Sciatic nerve (tissue), 2 donors: ENCODE measurements at regions not wholly inside any gene's neighbourhood (a gene's known extent, or its start where the extent isn't known, plus 50 kb on each side); places are given as distances from the start of the nearest gene placed in this dataset.
"Not testable (repeated sequence)": the region's sequence is repeated elsewhere in the genome, so short reads cannot be mapped to it uniquely, and the experiment has no call there.

Experiments
- ATAC-seq: fragments of 200-7000 bp; cut with Tn5 transposase; one replicate; pipeline ENCODE4 v1.9.1; 2020; ENCODE audit warnings: mild to moderate bottlenecking, moderate library complexity
- DNase-seq: peaks from one replicate; pipeline ENCODE4 v3.0.0-alpha.2; 2020; ENCODE audit warnings: low spot score
- intact Hi-C: fragments of 100-400 bp; cut with DNase I; formaldehyde crosslinking; loops from one replicate; pipeline ENCODE4 v1.14.2; 2022
- donor health status: DM: no; HTN: no; CAD: no.
- donor health status: DM: no; HTN: no; CAD: no.

DNA sequence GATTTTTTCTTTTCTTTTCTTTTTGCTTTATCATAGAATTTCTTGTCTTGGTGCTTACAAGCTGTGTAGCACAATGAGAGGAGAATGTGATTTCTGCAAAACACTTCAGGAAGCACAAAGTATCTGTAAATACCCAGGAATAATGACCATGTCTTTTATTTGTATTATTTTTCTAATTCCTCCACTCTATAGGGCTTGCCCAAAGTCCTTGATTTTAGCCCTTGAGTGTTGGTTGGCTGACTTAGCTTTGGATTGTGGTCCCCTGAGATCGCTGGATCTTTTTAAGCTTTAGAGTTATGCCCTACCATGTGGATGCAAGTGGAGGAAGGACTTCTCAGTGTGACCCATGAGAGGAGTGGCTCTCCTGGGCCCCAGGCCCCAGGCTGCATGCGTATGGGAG, 52.2 kb downstream of the HOXC4 start:
- ATAC-seq, DNase-seq, intact Hi-C loops: not testable (repeated sequence)

- intact Hi-C loops, DNase-seq, ATAC-seq: not testable (repeated sequence)
These were observed 52.6 kb downstream of the HOXC4 start for GRCh38 chr12:54106252-54106651.

- ATAC-seq, intact Hi-C loops, DNase-seq: not testable (repeated sequence)
These were observed 53.4 kb downstream of the HOXC4 start for GRCh38 chr12:54106803-54107579.

DNA sequence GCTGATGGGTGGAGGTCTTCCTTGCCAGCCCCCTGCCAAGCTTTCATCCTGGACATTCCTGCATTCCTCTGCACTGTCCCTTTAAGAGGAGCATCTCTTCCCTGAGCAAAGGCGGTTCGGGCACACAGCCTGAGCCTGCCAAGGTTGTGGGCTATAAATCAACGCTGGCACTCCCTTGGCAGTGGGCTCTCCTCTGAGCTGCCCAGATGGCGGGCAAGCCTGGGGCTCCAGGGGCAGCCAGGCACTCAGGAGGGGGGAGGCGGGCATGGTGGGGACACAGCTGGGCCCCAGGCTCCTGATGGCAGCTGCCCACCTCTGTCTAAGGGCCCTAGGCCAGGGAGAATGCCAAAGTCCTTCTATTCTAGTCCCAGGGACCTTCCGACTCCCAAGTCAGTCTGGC, 58.7 kb downstream of the HOXC4 start:
- DNase-seq, ATAC-seq, intact Hi-C loops: not testable (repeated sequence)

DNA sequence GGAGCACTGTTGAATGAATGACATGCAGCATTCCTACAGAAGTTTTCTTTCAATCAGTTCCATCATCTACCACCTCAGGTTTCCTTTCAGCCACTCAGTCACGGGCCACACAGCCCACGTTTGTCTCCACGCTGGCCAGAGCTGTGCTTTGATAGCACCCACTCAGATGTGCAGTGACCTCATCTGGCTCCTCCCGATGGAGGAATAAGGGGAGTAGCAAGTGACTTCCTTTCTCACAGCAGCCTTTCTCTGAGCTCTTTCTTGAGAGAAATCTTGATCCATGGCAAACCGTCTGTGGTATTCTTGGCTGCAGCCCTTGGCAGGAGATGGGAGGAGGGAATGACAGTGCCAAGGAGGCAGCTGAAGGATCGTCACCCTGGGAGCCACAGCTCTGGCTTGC, 62.4 kb downstream of the HOXC4 start:
- intact Hi-C loops, DNase-seq, ATAC-seq: not testable (repeated sequence)

GRCh38 chr12:54117392-54117791, 63.8 kb downstream of the HOXC4 start:
- ATAC-seq, intact Hi-C loops: not testable (repeated sequence)

DNA sequence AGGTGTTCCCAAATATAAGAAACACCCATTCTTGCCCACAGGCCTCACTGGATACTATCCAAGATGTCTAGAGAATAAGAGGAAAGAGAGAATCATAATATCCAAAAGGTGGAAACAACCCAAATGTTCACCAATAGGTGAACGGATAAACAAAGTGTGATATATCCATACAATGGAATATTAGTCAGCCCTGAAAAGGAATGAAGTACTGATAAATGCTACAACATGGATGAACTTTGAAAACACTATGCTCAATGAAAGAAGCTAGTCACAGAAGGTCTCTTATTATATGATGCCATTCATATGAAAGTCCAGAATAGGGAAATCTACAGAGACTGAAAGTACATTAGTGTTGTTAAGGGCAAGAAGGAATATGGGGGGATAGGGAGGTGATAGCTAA, 65.4 kb downstream of the HOXC4 start:
- ATAC-seq, DNase-seq, intact Hi-C loops: not testable (repeated sequence)

More at GRCh38 chr12:54117392-54117791, 63.8 kb downstream of the HOXC4 start:
- DNase-seq: not testable (repeated sequence)

DNA sequence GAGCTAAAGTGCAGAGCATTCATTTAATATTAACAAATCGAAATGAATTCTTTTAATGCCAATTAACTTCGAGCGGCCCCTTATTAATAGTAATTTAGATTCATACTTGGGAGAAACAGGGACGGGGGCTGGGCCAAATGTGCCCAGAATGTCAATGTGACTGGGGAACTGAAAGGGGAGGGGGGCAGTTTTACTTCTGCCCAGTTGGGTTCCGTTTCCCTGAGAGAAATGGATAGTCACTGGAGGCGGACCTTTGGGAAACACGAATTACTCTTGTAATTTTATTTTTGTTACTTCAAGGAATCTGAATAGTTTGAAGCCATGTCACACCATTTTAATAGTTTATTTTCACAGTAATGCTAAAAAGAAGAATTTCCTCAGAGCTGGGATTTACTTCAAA, 64.8 kb downstream of the SMUG1 start:
- DNase-seq, ATAC-seq, intact Hi-C loops: not testable (repeated sequence)

GRCh38 chr12:54125708-54126028, 63.1 kb downstream of the SMUG1 start:
- intact Hi-C loops: loop anchor here (5.0 kb wide), 1 partner anchor 93 kb away; the partner anchor contains the start of gene HOXC5
- DNase-seq: peak; percentile 48
- not testable (repeated sequence) for ATAC-seq

- ATAC-seq (peak; percentile 81), DNase-seq (peak; percentile 77)
- intact Hi-C loops: loop anchor here (5.0 kb wide), 1 partner anchor 94 kb away; the partner anchor contains the start of gene HOXC5
These were observed 62.6 kb downstream of the SMUG1 start for GRCh38 chr12:54126029-54126695.

DNA sequence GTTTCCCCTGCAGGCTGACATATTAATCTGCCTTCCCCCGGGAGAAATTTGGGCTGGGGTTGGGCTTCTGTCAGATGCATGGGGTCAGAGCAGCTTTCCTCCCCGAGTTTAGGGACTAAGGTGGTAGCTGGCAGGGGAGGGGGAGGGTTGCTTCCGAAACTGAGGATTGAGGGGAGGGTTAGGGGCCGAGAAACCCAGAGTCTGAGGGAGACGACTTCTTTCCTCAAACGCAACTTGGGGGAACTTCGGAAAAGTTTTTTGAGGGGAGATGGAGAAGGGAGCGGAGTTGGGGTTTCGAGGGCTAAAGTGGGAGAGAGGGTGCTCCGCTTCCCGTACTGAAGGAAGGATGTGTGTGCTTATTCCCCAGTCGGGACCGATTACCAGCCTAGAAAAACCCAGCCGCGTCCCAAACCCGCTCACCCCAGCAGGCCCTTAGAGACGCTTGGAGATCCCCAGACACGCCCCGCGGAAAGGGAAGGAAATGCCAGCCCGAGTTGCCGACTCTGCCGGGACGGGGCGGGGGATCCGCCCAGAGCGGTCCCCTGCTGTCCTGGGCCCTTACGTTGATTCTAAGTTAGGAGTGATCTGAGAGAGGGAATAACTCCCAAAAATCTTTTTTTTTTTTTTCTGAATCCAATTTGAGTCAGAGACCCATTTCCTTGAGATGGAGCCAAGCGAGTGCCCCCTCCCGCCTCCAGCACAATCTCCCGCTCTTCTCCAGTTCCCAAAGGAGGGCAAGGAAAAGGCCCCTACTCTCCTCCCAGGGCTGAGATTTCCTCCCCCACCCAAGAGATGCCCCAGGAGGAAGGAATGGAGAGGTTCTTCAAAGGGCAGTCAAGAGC, 61.9 kb downstream of the SMUG1 start:
- intact Hi-C loops: loop anchor here (5.0 kb wide), 1 partner anchor 95 kb away; the partner anchor contains the start of gene HOXC5
- DNase-seq (peak; percentile 88), ATAC-seq (peak; percentile 93)

- intact Hi-C loops: loop anchor here (5.0 kb wide), 1 partner anchor 95 kb away; the partner anchor contains the start of gene HOXC5
- ATAC-seq: peak; percentile 33
- DNase-seq: peak; percentile 65
These were observed 61.1 kb downstream of the SMUG1 start for GRCh38 chr12:54127538-54128259.

DNA sequence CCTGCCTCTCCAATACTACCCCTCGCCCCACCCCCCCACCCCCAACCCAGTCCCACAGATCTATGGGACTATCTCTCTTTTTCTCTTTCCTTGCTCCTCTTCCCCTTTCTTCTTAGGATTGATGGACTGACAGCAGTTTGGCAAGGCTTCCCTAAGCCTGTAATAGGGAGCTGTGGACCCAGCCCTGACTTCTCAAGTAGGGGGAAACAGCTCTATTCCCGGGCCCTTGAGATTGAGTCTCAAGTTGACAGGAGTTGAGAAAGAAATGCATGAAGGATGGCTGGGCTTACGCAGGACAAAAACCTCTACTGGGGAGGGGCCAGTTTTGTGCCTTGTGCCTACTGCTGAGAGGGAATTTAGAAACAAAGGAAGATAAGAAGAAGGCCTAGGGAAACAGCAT, 60.4 kb downstream of the SMUG1 start:
- intact Hi-C loops: loop anchor here (5.0 kb wide), 1 partner anchor 96 kb away; the partner anchor contains the start of gene HOXC5
- no peak for DNase-seq
- no peak for ATAC-seq

- ATAC-seq: no peak
- intact Hi-C loops: loop anchor here (5.0 kb wide), 1 partner anchor 97 kb away; the partner anchor contains the start of gene HOXC5
- DNase-seq: no peak
These were observed 59.5 kb downstream of the SMUG1 start for GRCh38 chr12:54129028-54129903.
